Stomach smooth muscle (tissue), 2 donors: ENCODE measurements at regions not wholly inside any gene's neighbourhood (a gene's known extent, or its start where the extent isn't known, plus 50 kb on each side); places are given as distances from the start of the nearest gene placed in this dataset.

Experiments
- H3K27ac ChIP-seq: one replicate; pipeline ENCODE4 v1.7.0; 2013; ENCODE audit warnings: mild to moderate bottlenecking, low read length, inconsistent platforms
- H3K27me3 ChIP-seq, 2 donors: one replicate each; pipeline ENCODE4 v1.7.0; 2013; ENCODE audit warnings: low read length in 2 of 2; ENCODE audit not compliant: insufficient read depth in 2 of 2, control insufficient read depth in 1 of 2
- H3K36me3 ChIP-seq, 2 donors: one replicate each; pipeline ENCODE4 v1.7.0; 2013; ENCODE audit warnings: low read length in 2 of 2; ENCODE audit not compliant: control insufficient read depth in 2 of 2, insufficient read depth in 2 of 2
- H3K4me1 ChIP-seq: one replicate; pipeline ENCODE4 v1.7.0; 2013; ENCODE audit warnings: low read length; ENCODE audit not compliant: control insufficient read depth, insufficient read depth
- H3K4me3 ChIP-seq, 2 donors: one replicate each; pipeline ENCODE4 v1.7.0; 2013; ENCODE audit warnings: low read length in 2 of 2
- H3K9ac ChIP-seq, 2 donors: one replicate each; pipeline ENCODE4 v1.7.0; 2013; ENCODE audit warnings: low read length in 2 of 2, mild to moderate bottlenecking in 1 of 2
- H3K9me3 ChIP-seq, 2 donors: one replicate each; pipeline ENCODE4 v1.7.0; 2013; ENCODE audit warnings: low read length in 2 of 2; ENCODE audit not compliant: control insufficient read depth in 2 of 2
- donor health status: healthy.
- donor health status: Pancreatic carcinoma.

DNA sequence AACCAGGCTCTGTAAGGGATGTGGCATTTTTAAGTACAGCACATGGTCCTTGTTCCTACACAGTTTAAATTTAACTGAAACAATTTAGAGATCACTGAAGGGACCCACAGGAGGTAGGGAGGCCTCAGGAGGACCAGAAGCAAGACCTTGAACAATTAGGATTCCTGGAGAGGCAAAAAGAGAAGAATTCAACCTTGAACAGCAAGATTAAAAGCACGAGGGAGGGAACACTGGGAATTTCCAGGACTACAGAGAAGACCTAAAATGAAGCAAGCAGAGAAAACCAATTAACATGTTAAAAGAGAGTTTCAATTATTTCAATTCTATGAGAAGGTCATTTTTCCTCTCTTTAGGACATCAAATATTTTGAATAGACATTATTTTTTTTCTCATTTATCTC, 160.3 kb downstream of the KCTD12 start:
- no peaks in the 10 kb centered on the region for H3K27me3 ChIP-seq

DNA sequence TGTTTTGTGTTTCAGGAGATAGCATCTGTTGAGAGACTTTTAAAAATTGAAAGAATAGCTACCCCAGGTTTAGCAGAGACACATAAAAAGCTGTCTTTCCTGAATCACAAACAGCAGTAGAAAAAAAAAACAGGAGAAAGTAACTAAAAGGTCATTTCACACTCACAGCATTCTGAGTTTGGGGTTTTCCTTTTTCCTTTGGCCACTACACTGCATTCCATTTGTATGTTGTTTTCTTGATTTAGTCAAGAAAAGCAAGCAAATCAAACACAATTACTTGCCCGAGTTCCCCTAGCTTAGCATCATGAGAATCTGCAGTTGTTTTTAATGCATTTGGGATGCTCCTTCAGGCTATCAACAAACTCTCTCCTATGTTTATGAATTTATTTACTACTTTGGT, 161.0 kb downstream of the KCTD12 start:
- H3K9ac ChIP-seq: no peak overlapping the region
- H3K36me3 ChIP-seq: no peaks in the 10 kb centered on the region
- no peaks in the 10 kb centered on the region for H3K27me3 ChIP-seq
- H3K4me1 ChIP-seq: peaks cover 3% of the 10 kb centered on the region
- H3K4me3 ChIP-seq: no peak overlapping the region
- H3K27ac ChIP-seq: no peak overlapping the region
- H3K9me3 ChIP-seq: no peaks in the 10 kb centered on the region

More for the DNA sequence above, 160.3 kb downstream of the KCTD12 start:
- Histone ChIP-seq H3K4me1 (peaks cover 3% of the 10 kb centered on the region), H3K27ac (no peak overlapping the region), H3K9me3 (no peaks in the 10 kb centered on the region), H3K9ac (no peak overlapping the region), H3K4me3 (no peak overlapping the region), H3K36me3 (no peaks in the 10 kb centered on the region)

DNA sequence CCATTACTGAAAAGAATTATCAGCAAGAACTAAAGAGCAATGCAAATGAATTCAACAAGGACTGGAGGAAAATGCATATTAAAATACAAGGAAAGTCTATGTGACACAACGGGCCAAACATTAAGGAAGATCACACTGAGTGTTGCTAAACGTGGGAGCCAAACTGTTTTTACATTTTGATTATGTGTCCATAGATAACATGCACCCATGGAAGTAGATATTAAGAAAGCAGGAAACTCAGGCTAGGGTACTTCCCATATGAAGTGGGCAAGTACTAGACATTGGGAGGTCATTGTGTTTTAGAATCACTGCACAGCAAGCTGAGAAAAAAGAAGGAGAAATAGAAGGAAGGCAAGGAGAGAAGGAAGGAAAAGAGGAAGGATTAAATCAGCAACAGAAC, 161.8 kb downstream of the KCTD12 start:
- Histone ChIP-seq H3K9me3 (no peaks in the 10 kb centered on the region), H3K4me3 (no peak overlapping the region), H3K36me3 (no peaks in the 10 kb centered on the region), H3K4me1 (peaks cover 3% of the 10 kb centered on the region), H3K9ac (no peak overlapping the region), H3K27me3 (no peaks in the 10 kb centered on the region), H3K27ac (no peak overlapping the region)

DNA sequence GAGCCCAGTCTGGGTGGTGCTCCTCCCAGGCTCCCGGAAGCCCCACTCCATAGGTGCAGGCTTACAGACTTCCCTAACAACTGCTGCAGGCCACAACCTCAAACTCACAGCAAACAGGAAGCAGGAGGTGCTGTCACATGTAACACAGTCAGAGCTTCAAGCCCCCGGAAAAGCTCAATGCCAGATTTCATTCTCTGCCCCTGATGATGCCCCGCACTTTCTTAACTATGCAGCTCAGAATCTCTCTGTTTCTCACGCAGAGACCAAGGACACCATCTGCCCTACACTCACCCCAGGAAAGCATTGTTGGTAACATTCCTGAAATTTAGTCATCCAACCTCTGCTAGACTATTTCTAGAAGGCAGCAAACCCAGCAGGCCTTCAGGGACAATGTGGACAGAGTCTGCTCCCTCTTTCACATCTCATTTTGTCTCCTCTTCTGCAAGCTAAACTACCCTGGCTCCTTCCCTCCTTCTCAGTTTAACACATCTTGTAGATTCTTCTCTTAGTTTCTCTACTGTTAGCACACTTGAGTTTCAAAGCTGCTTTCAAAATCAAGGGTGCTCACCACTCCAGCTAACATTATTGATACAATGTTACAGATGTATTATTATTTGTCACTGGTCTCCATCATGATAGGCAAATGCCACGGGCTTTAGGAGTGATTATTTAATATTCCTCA, 162.5 kb downstream of the KCTD12 start:
- H3K4me3 ChIP-seq: no peak overlapping the region
- no peak overlapping the region for H3K9ac ChIP-seq
- H3K27me3 ChIP-seq: no peaks in the 10 kb centered on the region
- no peaks in the 10 kb centered on the region for H3K36me3 ChIP-seq
- H3K4me1 ChIP-seq: peaks cover 3% of the 10 kb centered on the region
- no peak overlapping the region for H3K27ac ChIP-seq
- no peaks in the 10 kb centered on the region for H3K9me3 ChIP-seq

DNA sequence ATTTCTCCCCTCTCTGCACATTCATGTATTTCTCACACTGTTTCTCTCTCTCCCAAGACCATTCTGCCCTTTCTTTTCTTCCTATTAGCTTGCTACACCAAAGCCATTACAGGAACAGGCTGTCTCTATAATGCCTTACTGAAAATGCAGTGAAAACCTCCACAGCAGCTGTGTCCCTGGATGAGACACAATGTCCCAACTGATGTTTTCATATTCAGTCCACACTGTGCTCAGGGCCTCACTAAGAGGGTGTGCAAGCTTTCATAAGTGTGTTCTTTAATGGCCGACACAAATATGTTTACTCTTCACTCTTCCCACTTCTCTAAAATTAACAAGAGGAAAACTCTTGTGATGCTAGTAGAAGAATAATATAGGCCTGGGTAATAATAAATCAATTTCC, 163.4 kb downstream of the KCTD12 start:
- H3K9ac ChIP-seq: no peak overlapping the region
- no peak overlapping the region for H3K27ac ChIP-seq

DNA sequence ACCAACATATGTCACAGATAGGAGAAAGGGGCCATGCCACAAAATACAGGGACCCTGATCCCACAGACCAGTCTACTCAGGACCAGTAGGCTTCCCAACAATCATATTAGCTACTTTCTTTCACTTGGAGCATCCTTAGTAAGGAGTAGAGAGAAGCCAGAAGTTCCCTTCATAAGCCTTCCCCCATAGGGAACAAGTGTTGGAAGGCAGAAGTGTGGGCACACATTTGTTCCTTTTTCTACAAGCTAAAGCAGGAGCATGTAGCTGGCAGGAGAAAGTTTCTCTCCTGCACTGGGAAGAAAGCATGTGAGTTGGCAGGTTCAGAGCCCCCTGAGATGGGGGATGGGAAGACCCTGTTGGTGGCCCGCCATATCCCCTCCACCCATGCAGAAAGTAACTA, 165.4 kb downstream of the KCTD12 start:
- Histone ChIP-seq H3K4me3 (no peak overlapping the region), H3K27me3 (no peaks in the 10 kb centered on the region), H3K4me1 (peaks cover 3% of the 10 kb centered on the region)

More for the DNA sequence above, 163.4 kb downstream of the KCTD12 start:
- Histone ChIP-seq H3K9me3 (no peaks in the 10 kb centered on the region), H3K36me3 (no peaks in the 10 kb centered on the region), H3K4me1 (peaks cover 3% of the 10 kb centered on the region), H3K4me3 (no peak overlapping the region), H3K27me3 (no peaks in the 10 kb centered on the region)

DNA sequence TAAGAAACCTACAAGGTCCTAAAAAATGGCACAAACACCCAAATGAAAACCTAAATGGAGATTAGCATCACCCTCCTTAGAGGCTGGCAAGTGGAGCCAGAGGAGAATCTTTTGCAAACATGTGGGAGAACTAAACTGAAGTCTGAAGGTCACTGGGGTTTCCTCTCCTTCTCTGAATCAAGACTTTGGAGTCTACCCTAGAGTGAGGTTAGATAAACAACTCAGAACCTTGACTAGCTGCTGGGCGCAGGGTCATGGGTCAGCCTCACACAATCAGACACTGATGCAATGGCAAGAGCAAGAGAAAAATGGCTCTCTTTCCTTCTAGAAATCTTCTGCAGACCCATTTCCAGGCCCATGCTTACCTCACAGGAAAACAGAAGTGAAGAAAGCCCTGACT, 165.8 kb downstream of the KCTD12 start:
- Histone ChIP-seq H3K4me1 (peaks cover 3% of the 10 kb centered on the region), H3K27me3 (no peaks in the 10 kb centered on the region), H3K36me3 (no peaks in the 10 kb centered on the region), H3K9ac (no peak overlapping the region), H3K4me3 (no peak overlapping the region), H3K9me3 (no peaks in the 10 kb centered on the region), H3K27ac (no peak overlapping the region)

More for the DNA sequence above, 165.4 kb downstream of the KCTD12 start:
- H3K9ac ChIP-seq: no peak overlapping the region
- H3K27ac ChIP-seq: no peak overlapping the region
- H3K9me3 ChIP-seq: no peaks in the 10 kb centered on the region
- no peaks in the 10 kb centered on the region for H3K36me3 ChIP-seq

DNA sequence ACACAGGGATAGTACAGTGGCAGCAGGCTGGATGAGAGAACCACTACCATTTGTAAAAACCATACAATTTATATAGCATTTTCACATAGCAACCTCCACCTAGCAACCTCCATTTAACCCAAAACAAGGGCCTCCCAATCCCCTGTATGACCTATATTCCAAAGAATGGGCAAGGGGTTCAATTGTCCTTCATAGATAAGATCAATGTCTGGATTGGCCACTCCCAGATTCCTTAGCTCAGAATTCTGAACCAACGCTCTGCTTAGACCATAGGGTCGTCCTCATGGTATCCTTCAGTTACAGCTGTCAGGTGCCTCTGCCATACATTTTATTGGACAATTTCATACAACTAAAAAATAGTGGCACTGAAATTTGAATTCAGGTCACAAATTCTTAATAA, 166.2 kb downstream of the KCTD12 start:
- H3K9ac ChIP-seq: no peak overlapping the region
- H3K4me3 ChIP-seq: no peak overlapping the region
- H3K27ac ChIP-seq: no peak overlapping the region
- no peaks in the 10 kb centered on the region for H3K27me3 ChIP-seq
- H3K36me3 ChIP-seq: no peaks in the 10 kb centered on the region
- peaks cover 3% of the 10 kb centered on the region for H3K4me1 ChIP-seq
- H3K9me3 ChIP-seq: no peaks in the 10 kb centered on the region

DNA sequence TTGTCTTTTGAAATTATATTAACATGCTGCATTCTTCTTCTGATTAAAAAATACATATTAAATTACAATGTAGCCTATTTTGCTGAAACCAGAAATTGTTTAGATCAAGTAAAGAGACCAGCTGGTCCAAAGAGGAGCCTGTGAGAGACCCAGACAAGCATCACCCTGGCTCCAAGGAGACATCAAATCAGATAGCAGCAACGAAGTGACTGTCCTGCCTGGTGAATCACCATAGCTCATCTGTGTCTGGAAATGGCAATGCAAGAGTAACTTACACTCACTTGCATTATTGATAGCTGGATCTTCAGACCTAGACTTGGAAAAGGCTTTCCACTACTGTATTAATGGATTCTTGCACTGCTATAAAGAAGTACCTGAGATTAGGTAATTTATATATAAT, 169.1 kb downstream of the KCTD12 start:
- no peak overlapping the region for H3K4me3 ChIP-seq
- H3K27ac ChIP-seq: no peak overlapping the region
- H3K27me3 ChIP-seq: no peaks in the 10 kb centered on the region
- no peaks in the 10 kb centered on the region for H3K9me3 ChIP-seq
- H3K9ac ChIP-seq: no peak overlapping the region
- H3K36me3 ChIP-seq: no peaks in the 10 kb centered on the region
- H3K4me1 ChIP-seq: no peaks in the 10 kb centered on the region

DNA sequence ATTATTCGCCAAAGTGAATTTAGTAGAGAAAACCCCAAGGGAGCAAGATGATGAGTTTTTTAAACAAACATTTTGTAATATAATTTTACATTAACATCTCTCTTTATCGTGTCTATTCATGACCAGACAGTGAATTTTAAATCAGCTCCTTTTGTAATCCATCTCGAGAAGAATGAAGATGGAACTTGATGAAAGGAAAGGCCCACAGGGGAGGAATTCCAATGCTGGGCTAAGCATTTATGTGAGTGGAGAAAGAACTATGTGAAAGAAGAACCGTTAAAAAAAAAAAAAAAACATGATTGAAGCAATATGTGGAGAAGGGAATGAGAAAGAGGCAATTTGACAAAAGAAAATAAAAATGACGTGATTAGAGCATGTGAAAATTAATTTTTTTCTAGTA, 170.6 kb downstream of the KCTD12 start:
- H3K27ac ChIP-seq: no peak overlapping the region
- H3K36me3 ChIP-seq: no peaks in the 10 kb centered on the region
- no peaks in the 10 kb centered on the region for H3K9me3 ChIP-seq
- H3K4me1 ChIP-seq: no peaks in the 10 kb centered on the region
- no peak overlapping the region for H3K4me3 ChIP-seq
- no peak overlapping the region for H3K9ac ChIP-seq
- H3K27me3 ChIP-seq: no peaks in the 10 kb centered on the region

DNA sequence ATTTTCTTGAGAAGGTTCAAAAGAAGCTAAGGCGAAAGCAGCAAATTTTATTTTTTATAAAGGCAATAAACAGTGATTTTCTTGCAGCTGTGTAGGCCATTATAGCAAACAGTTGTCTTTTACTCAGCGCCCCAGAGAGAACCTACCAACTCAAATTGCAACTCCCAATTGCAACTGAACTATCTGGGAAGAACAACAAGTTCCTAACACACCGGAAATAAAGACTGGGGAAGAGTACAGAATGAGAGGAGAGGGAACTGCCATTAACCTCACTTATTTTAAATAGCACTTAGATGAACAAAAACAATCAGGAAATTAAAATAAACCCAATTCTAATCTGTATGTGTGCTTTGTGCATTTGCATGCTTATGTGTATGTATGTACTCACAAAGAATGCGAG, 171.1 kb downstream of the KCTD12 start:
- H3K36me3 ChIP-seq: no peaks in the 10 kb centered on the region
- H3K27ac ChIP-seq: no peak overlapping the region
- no peak overlapping the region for H3K4me3 ChIP-seq
- no peaks in the 10 kb centered on the region for H3K27me3 ChIP-seq
- H3K9me3 ChIP-seq: no peaks in the 10 kb centered on the region
- H3K9ac ChIP-seq: no peak overlapping the region
- no peaks in the 10 kb centered on the region for H3K4me1 ChIP-seq
